ENCODE measurements at regions not wholly inside any gene's neighbourhood (a gene's known extent, or its start where the extent isn't known, plus 50 kb on each side); places are given as distances from the start of the nearest gene placed in this dataset.

DNA sequence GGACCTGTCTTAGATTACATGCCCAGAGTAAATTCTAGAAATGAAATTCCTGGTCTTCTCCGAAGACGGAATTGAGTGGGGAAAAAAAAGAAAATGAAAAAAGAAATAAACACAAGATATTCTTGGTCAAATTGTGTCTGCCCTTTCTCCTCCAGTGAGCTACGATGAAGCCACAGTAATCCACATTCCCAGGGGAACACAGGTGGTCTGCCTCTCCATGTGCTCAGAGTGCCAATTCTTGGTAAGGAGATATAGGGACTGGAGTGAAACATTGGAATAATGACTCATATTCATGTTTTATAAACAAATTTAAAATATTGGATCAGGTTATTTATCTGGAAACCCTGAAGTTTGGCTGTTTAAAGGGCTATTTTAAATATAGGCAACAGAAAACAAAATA is 54.2 kb upstream of the MGST2 start:
- DNase-seq (ENCODE audit: low read depth, low spot score), result no peak
- TF ChIP-seq, protein P1, sequence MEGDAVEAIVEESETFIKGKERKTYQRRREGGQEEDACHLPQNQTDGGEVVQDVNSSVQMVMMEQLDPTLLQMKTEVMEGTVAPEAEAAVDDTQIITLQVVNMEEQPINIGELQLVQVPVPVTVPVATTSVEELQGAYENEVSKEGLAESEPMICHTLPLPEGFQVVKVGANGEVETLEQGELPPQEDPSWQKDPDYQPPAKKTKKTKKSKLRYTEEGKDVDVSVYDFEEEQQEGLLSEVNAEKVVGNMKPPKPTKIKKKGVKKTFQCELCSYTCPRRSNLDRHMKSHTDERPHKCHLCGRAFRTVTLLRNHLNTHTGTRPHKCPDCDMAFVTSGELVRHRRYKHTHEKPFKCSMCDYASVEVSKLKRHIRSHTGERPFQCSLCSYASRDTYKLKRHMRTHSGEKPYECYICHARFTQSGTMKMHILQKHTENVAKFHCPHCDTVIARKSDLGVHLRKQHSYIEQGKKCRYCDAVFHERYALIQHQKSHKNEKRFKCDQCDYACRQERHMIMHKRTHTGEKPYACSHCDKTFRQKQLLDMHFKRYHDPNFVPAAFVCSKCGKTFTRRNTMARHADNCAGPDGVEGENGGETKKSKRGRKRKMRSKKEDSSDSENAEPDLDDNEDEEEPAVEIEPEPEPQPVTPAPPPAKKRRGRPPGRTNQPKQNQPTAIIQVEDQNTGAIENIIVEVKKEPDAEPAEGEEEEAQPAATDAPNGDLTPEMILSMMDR (conservative IDR thresholded peaks at IDR 0.05), result no peak
- Mint-ChIP-seq H3K27ac (ENCODE audit: unreplicated experiment) (no peak overlapping the region), H3K9me3 (no peaks in the 10 kb centered on the region), H3K4me3 (no peak overlapping the region), H3K36me3 (ENCODE audit: low read depth) (no peaks in the 10 kb centered on the region), H3K4me1 (no peaks in the 10 kb centered on the region), H3K27me3 (ENCODE audit: low read depth) (no peaks in the 10 kb centered on the region)

DNA sequence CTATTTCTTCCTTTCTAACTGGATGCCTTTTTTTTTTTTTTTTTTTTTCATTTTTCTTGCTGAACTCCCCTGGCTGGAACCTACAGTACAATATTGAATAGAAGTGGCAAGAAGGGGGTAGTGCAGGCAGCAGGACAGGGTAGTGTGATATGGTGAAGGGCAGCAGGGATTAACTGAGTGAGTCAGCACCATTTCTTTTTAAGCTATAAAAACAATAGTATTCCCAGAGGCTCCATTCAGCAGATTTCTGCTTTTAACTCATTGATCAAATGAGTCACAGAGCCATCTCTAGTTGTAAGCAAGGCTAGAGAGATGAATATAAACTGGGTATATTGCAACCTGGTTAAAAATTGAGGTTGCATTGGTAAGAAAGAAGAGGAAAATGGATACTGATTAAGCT is 53.6 kb upstream of the SETD7 start:
- Mint-ChIP-seq H3K27me3 (ENCODE audit: low read depth) (no peaks in the 10 kb centered on the region), H3K36me3 (ENCODE audit: low read depth) (no peaks in the 10 kb centered on the region), H3K9me3 (no peaks in the 10 kb centered on the region), H3K4me1 (peaks cover 7% of the 10 kb centered on the region), H3K27ac (ENCODE audit: unreplicated experiment) (no peak overlapping the region), H3K4me3 (no peak overlapping the region)
- TF ChIP-seq, protein P1 (conservative IDR thresholded peaks at IDR 0.05), result peak; percentile 25
- DNase-seq (ENCODE audit: low read depth, low spot score), result no peak

DNA sequence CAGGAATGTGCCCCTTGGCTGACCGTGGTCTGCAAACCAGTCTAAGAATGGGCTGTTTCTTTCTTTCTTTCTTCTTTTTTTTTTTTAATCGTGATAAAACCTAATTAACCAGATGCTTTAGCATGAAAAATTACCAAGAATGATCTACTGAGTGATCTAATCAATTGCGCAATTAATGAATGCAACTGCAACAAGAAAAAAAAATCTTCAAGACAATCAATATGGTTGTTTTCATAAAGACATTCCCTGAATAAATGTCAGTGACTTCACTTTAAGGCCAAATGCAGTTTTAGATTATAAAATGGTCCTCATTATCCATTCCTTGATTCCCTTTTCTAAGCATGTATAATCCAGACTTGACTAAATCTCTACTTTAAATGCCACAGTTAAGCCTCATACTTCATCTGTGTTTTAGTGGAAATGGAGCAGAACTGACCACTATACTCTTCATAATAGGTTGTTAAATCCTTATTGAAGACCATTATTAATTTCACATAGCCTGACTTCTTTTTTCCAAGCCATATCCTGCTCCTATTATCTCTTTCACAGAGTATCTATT is 51.6 kb upstream of the SETD7 start:
- Mint-ChIP-seq H3K9me3 (no peaks in the 10 kb centered on the region), H3K27me3 (ENCODE audit: low read depth) (no peaks in the 10 kb centered on the region), H3K4me3 (no peak overlapping the region), H3K27ac (ENCODE audit: unreplicated experiment) (no peak overlapping the region), H3K36me3 (ENCODE audit: low read depth) (no peaks in the 10 kb centered on the region), H3K4me1 (peaks cover 7% of the 10 kb centered on the region)
- no peak for DNase-seq (ENCODE audit: low read depth, low spot score)
- TF ChIP-seq, protein P1 (conservative IDR thresholded peaks at IDR 0.05), result no peak

DNA sequence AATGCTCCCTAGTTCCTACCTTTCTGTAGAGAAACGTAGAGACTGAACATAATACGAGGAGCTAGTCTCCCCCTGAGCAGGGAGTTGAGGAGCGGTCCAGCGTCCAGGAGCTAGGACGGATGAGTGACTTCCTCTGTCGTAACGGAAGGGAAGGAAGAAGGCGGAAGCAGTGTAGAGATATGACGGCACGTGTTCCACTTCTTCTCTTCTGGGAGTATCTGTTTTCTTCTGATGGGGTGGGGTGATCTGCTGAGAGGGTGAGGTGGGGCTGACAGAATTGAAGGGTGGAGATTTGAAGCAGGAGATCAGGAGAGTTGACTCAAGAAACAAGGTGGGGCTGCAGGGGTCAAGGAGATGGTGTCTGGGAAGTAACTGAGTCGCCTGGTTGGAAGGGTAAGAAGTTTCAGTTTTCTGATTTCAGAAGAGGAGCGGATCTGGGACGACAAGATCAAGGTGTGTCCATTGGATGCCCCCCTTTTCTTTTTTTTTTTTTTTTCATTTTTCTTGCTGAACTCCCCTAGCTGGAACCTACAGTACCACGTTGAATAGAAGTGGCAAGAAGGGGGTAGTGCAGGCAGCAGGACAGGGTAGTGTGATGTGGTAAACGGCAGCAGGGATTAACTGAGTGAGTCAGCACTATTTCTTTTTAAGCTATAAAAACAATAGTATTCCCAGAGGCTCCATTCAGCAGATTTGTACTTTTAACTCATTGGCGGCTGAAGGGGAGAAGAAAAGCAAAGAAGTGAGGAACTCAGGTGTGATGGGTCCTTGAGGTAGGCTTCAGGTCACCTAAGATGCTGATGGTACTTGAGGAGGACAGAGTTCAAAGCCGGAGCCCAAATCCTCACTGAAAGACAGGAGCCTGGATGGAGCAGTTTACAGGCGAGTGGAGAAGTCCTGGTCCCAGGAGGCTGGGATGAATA is 50.8 kb upstream of the SETD7 start:
- Mint-ChIP-seq H3K27me3 (ENCODE audit: low read depth) (no peaks in the 10 kb centered on the region), H3K4me1 (peaks cover 7% of the 10 kb centered on the region), H3K36me3 (ENCODE audit: low read depth) (no peaks in the 10 kb centered on the region), H3K27ac (ENCODE audit: unreplicated experiment) (no peak overlapping the region), H3K9me3 (no peaks in the 10 kb centered on the region), H3K4me3 (no peak overlapping the region)
- no peak for DNase-seq (ENCODE audit: low read depth, low spot score)
- TF ChIP-seq, protein P1 (conservative IDR thresholded peaks at IDR 0.05), result no peak

DNA sequence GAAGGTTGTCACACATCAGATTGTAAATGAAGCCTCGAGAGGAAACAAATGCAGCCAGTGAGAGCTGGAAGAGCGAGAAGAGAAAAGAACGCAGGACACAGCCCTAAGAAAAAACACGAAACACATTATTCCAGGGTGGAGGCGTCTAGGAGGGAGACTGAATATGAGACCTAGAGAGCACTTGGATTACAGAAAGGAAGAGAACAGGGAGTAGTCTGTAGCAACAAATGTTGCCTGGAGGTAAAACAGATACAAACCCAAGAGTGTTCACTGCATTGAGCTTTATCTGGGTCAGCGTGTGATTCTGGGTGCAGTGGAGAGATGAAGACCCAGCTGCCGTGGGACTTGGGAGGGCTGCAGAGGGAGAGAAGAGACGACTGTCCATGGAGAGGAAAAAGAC is 50.1 kb upstream of the SETD7 start:
- Mint-ChIP-seq H3K9me3 (no peaks in the 10 kb centered on the region), H3K4me3 (no peak overlapping the region), H3K4me1 (peaks cover 7% of the 10 kb centered on the region), H3K27me3 (ENCODE audit: low read depth) (no peaks in the 10 kb centered on the region), H3K36me3 (ENCODE audit: low read depth) (no peaks in the 10 kb centered on the region), H3K27ac (ENCODE audit: unreplicated experiment) (no peak overlapping the region)
- TF ChIP-seq, protein P1 (conservative IDR thresholded peaks at IDR 0.05), result no peak
- no peak for DNase-seq (ENCODE audit: low read depth, low spot score)

Data from neural crest cell (in vitro differentiated cells).